ENCODE measurements at regions not wholly inside any gene's neighbourhood (a gene's known extent, or its start where the extent isn't known, plus 50 kb on each side); places are given as distances from the start of the nearest gene placed in this dataset.
"Not testable (repeated sequence)": the region's sequence is repeated elsewhere in the genome, so short reads cannot be mapped to it uniquely, and the experiment has no call there.

DNA sequence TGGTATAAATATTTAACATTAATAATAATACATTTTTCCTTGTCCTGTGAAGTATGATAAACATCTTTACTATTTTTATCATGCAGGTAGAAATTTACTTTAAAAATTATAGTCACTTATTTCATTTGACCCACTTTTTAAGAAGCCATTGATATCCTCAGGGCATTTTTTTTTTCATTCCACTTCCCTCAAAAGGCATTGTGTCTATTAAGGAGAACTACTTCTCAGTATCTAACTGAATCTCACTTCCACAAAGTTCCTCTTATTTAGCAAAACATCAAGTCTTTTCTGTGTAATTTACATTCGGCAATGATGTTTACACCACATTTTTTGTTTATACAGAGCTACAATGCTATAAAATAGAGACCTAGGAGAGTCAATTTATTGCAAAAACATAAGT, 388.2 kb upstream of the AKR1E2 start:
- no peak for DNase-seq (ENCODE audit: low read depth)

DNA sequence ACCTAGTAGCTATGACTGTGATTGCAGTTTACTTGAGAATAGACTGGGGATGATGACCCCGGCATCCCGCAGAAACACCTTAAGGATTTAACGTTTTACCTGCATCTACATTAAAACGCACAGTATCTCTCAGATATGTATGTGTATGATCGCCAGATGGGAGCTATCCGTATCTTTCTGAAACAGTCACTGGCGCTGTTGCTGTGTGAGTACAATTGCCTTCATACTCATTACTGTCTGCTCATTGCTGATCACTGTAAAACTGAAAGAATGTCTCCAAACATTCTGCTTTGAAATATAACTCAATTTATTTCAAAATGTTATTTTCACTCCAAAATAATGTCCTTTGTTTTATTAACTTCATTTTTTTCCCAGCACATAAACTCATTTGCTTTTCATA, 388.9 kb upstream of the AKR1E2 start:
- DNase-seq (ENCODE audit: low read depth), result no peak

DNA sequence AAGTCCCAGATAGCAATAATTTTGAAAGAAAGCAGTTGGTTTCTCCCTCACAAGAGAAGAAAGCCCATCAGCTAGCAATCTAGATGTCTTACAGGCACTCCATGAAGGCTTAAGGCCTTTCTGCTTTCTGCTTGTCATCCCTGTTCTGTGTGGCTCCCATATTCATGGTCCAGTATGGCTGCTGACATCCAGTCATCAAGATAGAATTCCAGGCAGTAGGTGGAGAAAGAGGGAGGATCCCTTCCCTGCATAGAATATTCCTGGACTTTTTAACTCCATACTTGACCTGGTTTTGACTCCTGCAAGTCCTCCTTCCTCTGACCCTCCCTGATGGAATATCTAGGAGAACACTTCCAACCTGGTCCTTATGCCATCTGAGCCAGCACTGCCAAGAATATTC, 389.9 kb upstream of the AKR1E2 start:
- no peak for DNase-seq (ENCODE audit: low read depth)

DNA sequence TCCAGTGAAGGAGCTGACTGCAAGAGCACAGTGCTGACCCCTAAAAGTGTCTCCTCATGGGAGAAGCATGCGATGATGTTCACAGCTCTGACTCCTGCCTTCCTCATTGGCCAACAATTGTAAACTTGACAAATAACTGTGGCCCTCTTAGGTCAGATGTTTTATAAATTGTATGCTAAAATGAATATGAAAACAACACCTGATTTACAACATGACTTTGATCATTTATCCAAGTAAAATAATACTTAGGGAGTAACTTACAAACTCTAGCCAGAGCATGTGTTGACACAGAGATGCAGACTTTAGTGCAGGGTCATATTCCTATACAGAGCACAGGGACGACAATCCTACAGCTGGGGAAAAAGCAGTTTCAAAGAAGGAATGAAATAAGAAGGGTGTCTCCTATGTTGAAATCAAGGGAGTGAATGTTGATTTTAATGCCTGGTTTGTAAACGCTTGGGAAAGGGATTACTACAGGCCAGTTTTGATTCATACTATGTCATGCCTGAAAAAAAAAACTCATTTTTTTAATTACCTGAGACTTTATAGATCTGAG, 391.4 kb upstream of the AKR1E2 start:
- DNase-seq (ENCODE audit: low read depth), result no peak

DNA sequence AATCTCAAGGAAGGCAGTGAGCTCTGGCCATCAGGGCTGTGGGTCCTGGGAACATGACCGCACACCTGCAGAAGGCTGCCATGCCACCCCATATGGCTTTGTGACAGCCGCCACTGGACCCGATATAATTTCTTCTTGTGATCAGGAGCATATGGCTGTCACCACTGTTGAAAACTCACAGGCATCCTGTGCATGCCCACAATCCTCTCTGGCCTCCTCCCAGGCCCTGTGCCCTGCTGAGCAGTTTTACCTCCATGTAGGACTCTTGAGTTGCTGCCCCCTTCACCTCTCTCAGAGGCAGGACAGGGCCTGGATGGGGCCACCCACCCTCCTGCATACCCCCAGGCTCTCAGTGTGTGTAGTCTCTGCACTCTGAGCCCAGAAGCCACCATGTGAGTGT, 391.9 kb upstream of the AKR1E2 start:
- DNase-seq (ENCODE audit: low read depth), result no peak

DNA sequence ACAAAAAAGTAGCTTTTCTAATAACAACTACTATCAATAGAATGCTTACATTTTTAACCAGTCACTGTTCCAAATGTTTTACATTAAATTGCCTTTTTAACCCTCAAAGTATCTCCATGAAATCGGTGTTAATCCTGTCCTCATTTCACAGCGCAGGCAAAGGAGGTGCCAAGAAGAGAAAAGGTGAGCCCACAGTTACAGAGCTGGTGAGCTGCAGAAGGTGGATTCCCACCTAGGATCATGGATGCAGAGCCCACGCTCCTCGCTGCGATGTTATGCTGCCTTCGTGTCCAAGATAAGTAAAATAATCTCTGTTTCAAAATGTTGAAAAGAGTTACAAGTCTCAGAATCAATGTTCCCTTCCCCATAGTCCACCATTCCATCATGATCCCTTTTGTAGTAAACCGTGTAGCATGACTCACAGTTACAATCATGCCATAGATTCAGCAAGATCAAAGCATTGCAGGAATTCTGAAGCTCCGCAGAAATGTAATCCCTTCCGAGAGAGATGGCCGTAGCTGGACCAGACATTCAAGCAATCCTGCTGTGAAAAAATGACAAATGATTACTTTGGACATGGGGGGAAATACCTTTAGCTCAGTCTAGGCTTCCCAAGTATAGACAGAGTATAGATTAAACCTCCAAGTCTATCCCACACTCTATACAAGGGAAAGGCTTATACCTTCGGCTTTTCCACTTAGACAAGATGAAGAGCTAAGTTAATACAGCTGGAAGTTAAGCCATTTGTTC, 394.7 kb upstream of the AKR1E2 start:
- no peak for DNase-seq (ENCODE audit: low read depth)

DNA sequence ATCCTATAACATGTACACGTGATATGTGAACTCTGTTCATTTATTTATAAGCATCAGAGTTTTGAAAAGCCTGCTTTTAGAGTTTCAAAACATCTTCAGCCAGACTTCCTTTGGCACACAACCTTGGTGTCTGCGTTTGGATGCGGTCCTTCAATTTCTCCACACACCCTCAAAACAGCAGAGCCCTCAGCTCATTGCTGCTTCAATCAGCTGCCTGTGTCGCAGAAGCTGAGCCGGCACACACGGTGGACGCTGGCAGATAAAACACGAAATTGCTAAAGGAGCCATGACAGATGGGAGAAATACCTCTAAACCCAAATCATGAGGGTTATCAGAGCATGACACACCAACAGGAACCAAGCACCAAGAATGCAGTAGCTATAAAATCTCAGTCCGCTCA, 396.4 kb upstream of the AKR1E2 start:
- DNase-seq (ENCODE audit: low read depth), result no peak

DNA sequence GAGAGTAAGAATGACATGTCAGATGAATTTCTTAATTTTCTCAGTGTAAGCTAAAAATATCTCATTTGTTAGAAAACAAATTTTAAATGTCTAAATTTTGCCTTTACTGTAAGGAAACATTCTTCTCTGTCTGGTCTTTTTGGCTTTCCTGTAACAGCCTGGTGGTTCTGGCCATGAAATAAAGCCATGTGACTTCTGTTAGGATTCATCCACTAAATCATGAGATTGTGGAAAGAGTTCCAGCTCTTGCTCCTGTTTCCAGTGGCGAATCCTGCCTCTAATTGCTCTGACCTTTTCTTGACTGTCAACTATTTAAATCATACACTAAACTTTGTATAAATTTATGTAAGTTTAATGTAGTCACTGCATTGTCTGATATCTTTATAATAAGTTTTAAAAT, 398.5 kb upstream of the AKR1E2 start:
- no peak for DNase-seq (ENCODE audit: low read depth)

DNA sequence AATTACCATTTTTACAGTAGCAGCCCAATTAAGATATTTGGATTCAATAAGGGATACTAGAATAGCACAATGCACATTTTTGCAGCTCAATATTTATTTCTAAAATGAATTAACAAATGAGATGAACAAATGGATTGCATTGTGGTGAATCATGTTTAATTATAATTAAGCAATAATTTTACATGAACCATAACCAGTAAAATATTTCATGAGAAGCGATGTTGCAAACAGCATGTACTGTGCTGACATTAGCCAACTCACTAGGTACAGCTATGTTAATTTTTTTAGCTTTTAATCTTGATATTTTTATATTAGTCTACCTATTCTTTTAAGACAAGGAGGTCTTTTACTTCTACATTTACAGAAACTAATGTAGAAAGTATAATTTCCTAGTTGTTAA, 399.1 kb upstream of the AKR1E2 start:
- DNase-seq (ENCODE audit: low read depth), result no peak

DNA sequence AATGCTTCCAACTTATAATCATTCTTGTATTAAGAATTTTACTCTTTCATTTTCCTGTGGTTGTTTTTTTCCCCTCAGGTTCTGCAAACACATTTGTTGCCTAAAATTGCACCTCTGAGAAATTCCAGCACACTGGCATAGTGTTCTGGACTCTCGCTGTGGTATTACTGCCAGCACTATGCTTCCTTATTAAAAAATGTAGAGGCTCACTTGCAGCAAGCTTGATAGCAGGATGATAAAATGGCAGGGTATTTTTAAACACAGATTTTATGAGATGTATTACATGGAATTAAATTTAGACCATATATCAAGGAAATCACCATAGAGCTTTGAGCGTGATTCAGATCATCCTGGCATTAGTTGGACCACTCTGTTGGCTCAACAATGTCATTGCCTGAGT, 416.7 kb upstream of the AKR1E2 start:
- DNase-seq (ENCODE audit: low read depth), result no peak

DNA sequence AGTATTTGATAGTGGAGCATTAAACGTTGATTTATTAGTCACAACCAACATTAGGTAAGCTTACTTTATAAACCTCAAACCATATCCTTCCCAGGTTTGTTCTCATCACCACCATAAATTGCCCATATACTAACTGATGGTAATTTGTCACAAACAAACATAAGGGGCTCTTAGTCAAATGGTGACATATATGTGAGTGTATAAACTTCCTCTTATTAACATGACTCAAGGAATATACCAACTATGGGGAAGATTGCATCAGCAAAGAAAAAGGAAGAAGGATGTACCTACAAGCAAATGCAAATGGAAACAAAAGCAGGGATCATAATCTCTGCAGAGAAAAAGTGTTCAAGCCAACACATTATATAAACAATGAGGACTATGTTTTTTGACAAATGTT, 418.2 kb upstream of the AKR1E2 start:
- no peak for DNase-seq (ENCODE audit: low read depth)

DNA sequence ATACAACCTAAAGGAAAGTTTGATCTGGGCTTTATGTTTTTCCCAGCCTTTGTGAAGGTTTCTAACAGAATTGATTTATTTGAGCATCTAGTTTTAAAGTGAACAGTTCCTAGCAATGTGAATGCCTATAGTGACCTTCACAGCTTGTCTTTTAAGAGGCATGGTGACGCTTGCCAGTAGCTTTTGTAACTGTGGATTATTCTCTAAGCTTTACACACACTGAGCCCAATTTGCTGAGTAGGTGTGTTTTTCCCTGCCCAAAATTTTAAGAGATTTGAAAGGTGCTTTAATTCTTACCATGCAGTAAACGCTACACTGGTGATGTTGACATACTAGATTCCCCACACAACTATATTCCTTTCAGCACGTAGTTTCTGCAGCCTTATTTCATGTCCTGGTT, 420.2 kb upstream of the AKR1E2 start:
- DNase-seq (ENCODE audit: low read depth), result no peak

DNA sequence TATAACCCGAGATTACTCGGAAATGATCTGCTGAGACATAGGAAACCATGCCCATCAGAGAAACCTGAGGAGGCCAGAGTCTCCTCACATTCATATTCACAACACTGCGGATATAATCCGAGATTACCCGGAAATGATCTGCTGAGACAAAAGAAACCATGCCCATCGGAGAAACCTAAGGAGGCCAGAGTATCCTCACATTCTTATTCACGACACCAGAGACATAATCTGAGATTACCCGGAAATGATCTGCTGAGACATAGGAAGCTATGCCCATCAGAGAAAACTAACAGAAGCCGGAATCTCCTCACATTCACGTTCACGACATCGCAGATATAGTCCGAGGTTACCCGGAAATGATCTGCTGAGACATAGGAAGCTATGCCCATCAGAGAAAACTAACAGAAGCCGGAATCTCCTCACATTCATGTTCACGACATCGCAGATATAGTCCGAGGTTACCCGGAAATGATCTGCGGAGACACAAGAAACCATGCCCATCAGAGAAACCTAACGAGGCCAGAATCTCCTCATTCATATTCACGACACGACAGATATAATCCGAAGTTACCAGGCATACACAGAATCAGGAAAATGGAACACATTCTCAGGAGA, 422.3 kb upstream of the AKR1E2 start:
- DNase-seq (ENCODE audit: low read depth), result no peak

DNA sequence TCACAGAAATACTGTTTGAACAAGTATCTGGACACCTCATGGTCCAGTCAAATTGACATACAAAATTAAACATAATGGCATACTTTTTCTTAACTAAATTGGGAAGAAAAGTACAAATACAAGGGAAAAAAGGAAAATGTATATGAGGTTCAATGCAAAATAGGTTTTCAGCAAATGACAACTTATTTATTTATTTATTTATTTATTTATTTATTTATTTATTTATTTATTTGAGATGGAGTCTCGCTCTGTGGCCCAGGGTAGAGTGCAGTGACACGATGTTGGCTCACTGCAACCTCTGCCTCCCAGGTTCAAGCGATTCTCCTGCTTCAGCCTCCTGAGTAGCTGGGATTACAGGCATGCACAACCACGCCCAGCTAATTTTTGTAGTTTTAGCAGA, 424.9 kb upstream of the AKR1E2 start:
- DNase-seq (ENCODE audit: low read depth), result not testable (repeated sequence)

DNA sequence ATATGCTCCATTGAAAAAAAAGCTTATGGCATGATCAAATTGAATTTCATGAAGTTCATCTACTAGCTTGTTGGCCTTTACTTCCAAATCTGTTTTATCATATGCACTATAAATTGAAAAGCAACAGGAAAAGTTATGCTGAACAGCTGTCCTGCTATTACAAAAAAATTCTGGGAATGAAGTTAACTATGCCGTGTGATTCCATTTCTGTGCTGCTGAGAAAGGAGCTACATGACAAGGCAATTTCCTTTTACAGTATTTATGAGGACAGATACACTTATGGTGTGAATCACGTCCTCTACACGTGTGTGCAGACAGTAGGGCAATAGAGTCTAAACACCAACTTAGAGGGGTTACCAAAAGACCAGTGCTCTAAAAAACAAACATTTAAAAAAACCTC, 426.5 kb upstream of the AKR1E2 start:
- peak; percentile 55 for DNase-seq (ENCODE audit: low read depth)

DNA sequence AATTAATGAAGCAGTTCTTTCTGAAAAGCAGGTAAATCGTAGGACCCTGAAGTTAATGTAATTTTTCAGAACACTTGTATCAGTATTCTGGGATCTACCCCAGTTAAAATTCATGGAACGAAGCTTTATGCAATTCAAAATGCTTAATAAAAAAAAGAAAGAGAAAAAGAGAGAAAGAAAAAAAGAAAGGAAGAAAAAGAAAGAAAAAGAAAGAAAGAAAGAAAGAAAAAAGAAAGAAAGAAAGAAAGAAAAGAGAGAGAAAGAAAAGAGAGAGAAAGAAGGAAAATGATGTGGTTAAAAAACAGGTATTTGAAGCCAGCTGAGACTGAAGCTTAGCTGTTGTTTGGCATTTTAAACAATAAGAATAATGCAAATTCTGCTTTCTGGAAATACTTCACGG, 427.4 kb upstream of the AKR1E2 start:
- no peak for DNase-seq (ENCODE audit: low read depth)

DNA sequence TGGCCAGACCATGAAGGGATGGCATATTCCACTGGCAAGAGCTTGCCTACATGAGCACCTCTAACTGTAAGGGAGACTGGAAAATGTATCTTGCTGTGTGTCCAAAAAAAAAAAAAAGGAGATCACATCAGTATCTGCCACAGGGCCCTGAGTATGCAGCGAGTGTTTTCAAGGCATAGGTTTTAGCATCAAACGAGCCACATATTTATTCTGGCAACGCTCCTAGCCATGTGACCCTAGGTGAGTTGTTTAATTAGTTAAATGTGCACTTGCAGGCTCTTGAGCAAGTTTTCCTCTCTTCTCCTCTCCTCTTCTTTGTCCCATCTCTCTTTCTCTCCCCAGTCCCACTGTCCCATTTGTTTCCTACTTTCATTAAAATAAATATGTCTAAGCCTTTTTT, 428.7 kb upstream of the AKR1E2 start:
- DNase-seq (ENCODE audit: low read depth), result no peak

DNA sequence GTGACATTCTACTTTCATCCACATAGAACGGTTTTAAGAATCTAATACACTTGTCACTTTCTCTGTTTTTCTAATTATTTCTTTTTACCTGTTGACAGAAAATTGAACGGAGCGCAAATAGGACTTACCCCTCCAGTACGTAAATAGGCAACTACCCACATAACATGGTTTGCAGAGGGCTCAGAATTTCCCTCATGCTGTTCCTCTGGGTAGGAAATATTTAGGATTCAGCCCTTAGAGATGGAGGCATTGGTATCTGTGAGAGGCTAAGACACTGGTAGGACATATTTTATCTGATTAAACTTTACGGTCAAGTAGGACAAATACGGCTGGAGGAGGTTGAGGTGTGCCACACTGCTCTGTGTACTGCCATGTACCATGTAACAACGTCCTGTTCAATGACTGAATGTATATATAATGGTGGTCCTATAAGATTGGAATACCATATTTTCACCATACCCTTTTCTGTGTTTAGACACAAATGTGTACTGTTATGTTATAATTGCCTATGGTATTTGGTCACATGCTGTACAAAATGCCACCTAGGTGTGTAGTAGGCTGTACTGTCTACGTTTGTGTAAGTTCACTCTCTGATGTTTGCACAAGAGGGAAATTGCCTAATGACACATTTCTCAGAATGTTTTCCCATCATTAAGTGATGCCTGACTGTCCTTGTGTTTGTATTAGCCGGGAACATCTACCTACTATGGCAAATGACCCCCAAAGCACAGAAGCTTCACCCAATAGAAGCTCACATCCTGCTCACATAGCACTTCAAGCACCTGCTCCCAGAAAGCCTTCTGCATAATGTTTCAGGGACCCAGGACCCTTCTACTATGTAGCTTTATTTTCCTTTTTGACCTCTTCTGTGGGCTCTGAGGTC, 429.4 kb upstream of the AKR1E2 start:
- DNase-seq (ENCODE audit: low read depth), result no peak

DNA sequence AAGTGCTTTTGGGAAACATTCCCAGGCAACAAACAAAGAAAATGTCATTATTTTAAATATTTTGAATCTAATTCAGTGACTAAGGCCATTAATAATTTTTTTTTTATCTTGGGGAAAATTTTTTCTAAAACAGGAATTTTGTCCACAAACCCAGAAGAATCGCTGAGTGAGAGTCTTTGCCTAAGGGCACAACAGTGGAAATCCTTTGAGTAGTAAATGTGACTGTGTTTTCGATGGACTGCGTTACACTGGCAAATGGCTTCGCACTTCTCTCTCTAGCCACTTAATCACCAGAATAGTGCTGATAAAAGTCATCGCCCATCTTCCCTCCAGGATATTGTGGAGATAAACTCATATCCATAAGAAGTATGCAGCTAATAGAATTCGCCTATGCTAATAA, 430.3 kb upstream of the AKR1E2 start:
- DNase-seq (ENCODE audit: low read depth), result no peak

DNA sequence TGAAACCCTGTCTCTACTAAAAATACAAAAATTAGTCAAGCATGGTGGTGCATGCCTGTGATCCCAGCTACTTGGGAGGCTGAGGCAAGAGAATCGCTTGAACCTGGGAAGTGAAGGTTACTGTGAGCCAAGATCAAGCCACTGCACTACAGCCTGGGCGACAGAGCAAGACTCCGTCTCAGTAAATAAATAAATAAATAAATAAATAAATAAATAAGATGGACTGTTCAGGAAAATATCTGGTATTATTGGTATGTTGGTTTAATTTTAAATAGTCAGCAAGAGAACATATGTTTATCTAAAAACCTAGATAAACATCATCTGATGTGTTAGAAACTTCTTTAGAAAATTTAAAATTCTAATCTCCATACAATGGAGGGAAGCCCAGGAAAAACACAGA, 431.6 kb upstream of the AKR1E2 start:
- not testable (repeated sequence) for DNase-seq (ENCODE audit: low read depth)

DNA sequence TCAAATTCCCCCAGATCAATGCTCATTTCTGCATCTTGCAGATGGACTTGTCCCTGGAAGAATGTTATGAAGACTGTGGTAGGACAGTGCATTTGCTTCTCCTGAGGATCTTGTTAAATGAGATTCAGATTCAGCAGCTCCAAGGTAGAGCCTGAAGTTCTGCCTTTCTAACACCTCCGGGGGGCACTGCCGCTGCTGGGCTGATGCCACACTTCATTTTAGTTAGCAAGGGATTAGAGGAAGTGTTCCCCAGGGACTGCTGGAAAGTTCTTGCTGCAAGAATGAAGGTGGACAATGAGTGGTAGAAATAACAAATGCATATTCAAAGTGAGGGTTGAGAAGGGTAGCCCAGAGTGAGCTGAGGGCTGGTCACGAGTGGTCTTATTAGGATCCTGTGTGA, 434.3 kb upstream of the AKR1E2 start:
- DNase-seq (ENCODE audit: low read depth), result no peak

DNA sequence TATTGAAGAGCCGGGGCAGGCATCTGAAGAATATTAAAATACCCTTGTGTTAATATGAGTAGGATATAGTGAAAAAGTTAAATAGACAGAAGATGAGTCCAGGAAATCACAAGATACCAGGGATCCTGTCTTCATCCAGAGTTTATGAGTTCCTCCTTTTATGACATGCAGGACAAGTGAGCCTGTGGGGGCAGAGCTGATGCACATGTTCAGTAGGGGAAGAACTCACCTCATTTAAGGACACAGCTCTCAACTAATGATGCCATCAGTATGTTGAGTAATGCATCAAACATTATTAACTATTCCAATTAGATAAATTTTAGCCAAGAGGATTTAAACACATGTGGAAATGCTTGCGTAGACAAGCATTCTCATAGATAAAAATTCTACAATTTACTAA, 435.8 kb upstream of the AKR1E2 start:
- DNase-seq (ENCODE audit: low read depth), result no peak

All from GM04504 (cell line).